HAP-1 (cell line): ENCODE measurements at regions not wholly inside any gene's neighbourhood (a gene's known extent, or its start where the extent isn't known, plus 50 kb on each side); places are given as distances from the start of the nearest gene placed in this dataset.

ENCODE experiments used
- DNase-seq, 2 experiments: peaks; one replicate each; pipeline ENCODE4 v3.0.0-alpha.2; 2016 to 2020; ENCODE audit warnings: low spot score in 2 of 2
- H3K27me3 ChIP-seq: fragments of 250-450 bp; sonication (Bioruptor Pico); 2 replicates; pipeline ENCODE4 v1.5.1; 2020; ENCODE audit warnings: low read depth, mild to moderate bottlenecking, moderate library complexity
- H3K36me3 ChIP-seq: fragments of 250-450 bp; sonication (Bioruptor Pico); replicated peaks from 2 replicates; pipeline ENCODE4 v1.5.1; 2020; ENCODE audit warnings: mild to moderate bottlenecking
- H3K4me1 ChIP-seq: fragments of 250-450 bp; sonication (Bioruptor Pico); 2 replicates; pipeline ENCODE4 v1.5.1; 2020; ENCODE audit warnings: mild to moderate bottlenecking
- H3K4me3 ChIP-seq: fragments of 250-450 bp; sonication (Bioruptor Pico); 2 replicates; pipeline ENCODE4 v1.5.1; 2020; ENCODE audit warnings: mild to moderate bottlenecking, moderate library complexity
- H3K9me3 ChIP-seq: fragments of 250-450 bp; sonication (Bioruptor Pico); 2 replicates; pipeline ENCODE4 v1.5.1; 2020; ENCODE audit warnings: mild to moderate bottlenecking, moderate library complexity
- in situ Hi-C: fragments of 300-500 bp; cut with MboI; formaldehyde crosslinking; loops from 3 replicates; pipeline ENCODE4 v1.14.3; 2020; ENCODE audit warnings: low sequenced_read_pairs, inconsistent platforms, mixed read lengths

DNA sequence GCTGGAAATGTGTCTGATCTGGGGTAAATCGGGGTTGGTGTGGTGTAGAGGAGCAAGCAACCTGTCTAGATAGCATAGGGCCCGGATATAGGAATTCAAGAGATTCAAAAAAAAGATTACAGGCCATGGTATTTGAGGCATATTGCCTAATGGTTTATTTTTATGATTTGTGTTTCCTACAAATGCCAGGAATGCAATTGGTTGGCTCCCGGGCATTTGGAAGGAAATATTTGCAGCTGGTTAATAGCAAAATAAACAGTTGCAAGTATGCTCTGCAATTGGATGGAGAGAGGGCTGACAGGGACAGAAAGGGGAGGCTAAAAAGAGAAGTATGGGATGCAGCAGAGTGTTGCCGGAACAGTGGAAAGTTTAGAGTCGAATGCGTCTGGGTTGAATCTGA, 315.6 kb upstream of the ATP2B1 start:
- Histone ChIP-seq H3K27me3 (no peaks in the 10 kb centered on the region), H3K4me1 (no peaks in the 10 kb centered on the region), H3K4me3 (no peak overlapping the region), H3K36me3 (no peaks in the 10 kb centered on the region), H3K9me3 (no peaks in the 10 kb centered on the region)
- DNase-seq: no peak
- in situ Hi-C loops: no loop called here

GRCh38 chr12:90023207-90023900, 314.7 kb upstream of the ATP2B1 start:
- no peaks in the 10 kb centered on the region for H3K36me3 ChIP-seq
- no peaks in the 10 kb centered on the region; the same call in 1 of the 2 replicates for H3K9me3 ChIP-seq
- DNase-seq: no peak
- H3K27me3 ChIP-seq: no peaks in the 10 kb centered on the region
- H3K4me1 ChIP-seq: no peaks in the 10 kb centered on the region
- H3K4me3 ChIP-seq: no peak overlapping the region
- in situ Hi-C loops: no loop called here

- Histone ChIP-seq H3K4me3 (no peak overlapping the region), H3K27me3 (peaks cover 3% of the 10 kb centered on the region; the same call in 1 of the 2 replicates), H3K9me3 (no peaks in the 10 kb centered on the region; the same call in 1 of the 2 replicates), H3K4me1 (no peaks in the 10 kb centered on the region), H3K36me3 (no peaks in the 10 kb centered on the region)
- in situ Hi-C loops: no loop called here
- DNase-seq: no peak
Observed at GRCh38 chr12:90021795-90022440, 313.3 kb upstream of the ATP2B1 start.

DNA sequence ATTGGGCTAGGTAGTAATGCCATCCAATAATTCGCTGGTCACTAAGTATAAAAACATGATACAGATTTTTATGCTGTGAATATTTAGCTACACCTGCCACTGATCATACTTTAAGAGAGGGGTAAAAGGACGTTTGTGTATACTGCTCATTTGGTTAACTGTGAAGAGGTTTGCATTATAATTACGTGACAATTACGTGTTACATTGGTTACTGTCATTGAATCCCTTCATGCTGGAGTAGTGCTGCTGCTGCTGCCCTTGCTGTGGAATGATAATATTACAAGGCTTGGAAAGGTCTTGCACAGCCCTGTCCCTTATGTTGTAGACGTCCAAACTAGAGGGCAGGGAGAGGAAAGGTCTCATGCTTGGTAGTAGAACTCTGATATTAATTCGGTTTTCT, 312.2 kb upstream of the ATP2B1 start:
- no peak for DNase-seq
- Histone ChIP-seq H3K4me1 (no peaks in the 10 kb centered on the region), H3K36me3 (no peaks in the 10 kb centered on the region), H3K4me3 (no peak overlapping the region), H3K9me3 (no peaks in the 10 kb centered on the region; the same call in 1 of the 2 replicates), H3K27me3 (peaks cover 3% of the 10 kb centered on the region; the same call in 1 of the 2 replicates)
- in situ Hi-C loops: no loop called here

DNA sequence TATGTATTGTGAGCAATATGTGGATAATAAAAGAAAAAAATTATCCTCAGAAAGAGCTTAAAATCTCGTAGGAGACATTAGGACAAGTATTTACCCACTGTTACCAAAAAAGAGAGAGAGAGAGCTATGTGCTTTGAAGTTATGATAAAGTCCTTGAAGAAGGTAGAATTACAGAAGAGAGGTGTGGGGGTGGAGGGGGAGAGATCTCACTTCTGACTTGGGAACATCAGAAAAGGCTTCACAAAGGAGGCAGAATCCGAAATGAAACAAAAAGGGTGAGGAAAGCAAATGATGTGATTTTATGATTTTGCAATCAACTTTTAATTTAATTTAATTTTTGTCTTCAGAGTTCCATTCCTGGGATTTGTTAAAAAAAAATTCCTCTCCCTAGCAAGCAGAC, 311.8 kb upstream of the ATP2B1 start:
- Histone ChIP-seq H3K4me1 (no peaks in the 10 kb centered on the region), H3K36me3 (no peaks in the 10 kb centered on the region), H3K4me3 (no peak overlapping the region), H3K27me3 (peaks cover 3% of the 10 kb centered on the region; the same call in 1 of the 2 replicates), H3K9me3 (no peaks in the 10 kb centered on the region; the same call in 1 of the 2 replicates)
- no peak for DNase-seq
- in situ Hi-C loops: no loop called here

DNA sequence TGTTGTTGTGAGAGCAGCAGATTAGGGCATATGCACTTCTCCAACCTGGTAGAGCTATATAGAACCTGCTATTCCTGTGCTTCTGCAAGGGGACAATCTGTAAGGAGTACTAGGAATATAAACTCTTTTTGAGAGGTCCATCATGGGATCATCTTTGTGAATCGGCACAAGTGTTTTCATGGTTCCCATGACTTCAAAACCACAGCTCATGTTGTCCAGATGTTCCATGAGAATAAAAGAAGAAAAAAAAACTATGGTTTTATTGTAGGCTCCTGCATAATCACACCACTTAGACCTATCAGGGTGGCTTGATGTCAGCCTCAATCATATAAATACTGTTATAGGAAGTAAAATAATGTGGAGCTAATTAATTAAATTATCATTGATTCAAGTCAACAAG, 311.4 kb upstream of the ATP2B1 start:
- no peak for DNase-seq
- H3K36me3 ChIP-seq: no peaks in the 10 kb centered on the region
- peaks cover 3% of the 10 kb centered on the region; the same call in 1 of the 2 replicates for H3K27me3 ChIP-seq
- H3K4me1 ChIP-seq: no peaks in the 10 kb centered on the region
- H3K9me3 ChIP-seq: no peaks in the 10 kb centered on the region; the same call in 1 of the 2 replicates
- in situ Hi-C loops: no loop called here
- H3K4me3 ChIP-seq: no peak overlapping the region

- Histone ChIP-seq H3K27me3 (peaks cover 3% of the 10 kb centered on the region), H3K4me3 (no peak overlapping the region), H3K9me3 (no peaks in the 10 kb centered on the region; the same call in 1 of the 2 replicates), H3K4me1 (no peaks in the 10 kb centered on the region), H3K36me3 (no peaks in the 10 kb centered on the region)
- no peak for DNase-seq
- in situ Hi-C loops: no loop called here
Observed at GRCh38 chr12:90017316-90017715, 308.7 kb upstream of the ATP2B1 start.

DNA sequence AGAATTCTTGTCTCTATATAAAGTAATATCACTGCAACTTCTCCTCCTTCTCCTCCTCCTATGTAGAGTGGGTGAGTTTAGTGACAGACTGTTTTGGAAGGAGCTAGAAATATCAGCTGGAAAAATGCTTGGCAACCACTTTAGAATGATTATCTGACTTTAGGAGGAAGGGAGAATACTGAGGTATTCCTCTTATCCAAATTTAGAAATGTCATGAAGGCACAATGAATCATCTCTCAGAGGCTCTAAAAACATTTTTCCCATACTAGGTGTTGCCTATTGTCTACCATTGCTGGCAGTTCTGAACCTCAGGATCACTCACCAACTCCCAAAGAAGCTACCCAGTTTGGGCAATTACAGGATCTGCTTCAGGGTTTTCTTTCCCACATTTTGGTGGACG, 306.6 kb upstream of the ATP2B1 start:
- Histone ChIP-seq H3K9me3 (no peaks in the 10 kb centered on the region; the same call in 1 of the 2 replicates), H3K4me1 (no peaks in the 10 kb centered on the region), H3K27me3 (peaks cover 3% of the 10 kb centered on the region), H3K4me3 (no peak overlapping the region), H3K36me3 (no peaks in the 10 kb centered on the region)
- DNase-seq: no peak
- in situ Hi-C loops: no loop called here

GRCh38 chr12:90013409-90013808, 304.8 kb upstream of the ATP2B1 start:
- no peak for DNase-seq
- H3K36me3 ChIP-seq: no peaks in the 10 kb centered on the region
- peaks cover 3% of the 10 kb centered on the region for H3K27me3 ChIP-seq
- no peaks in the 10 kb centered on the region for H3K9me3 ChIP-seq
- no peaks in the 10 kb centered on the region for H3K4me1 ChIP-seq
- H3K4me3 ChIP-seq: no peak overlapping the region
- in situ Hi-C loops: no loop called here

GRCh38 chr12:90010089-90010488, 301.5 kb upstream of the ATP2B1 start:
- peaks cover 3% of the 10 kb centered on the region for H3K4me1 ChIP-seq
- no peaks in the 10 kb centered on the region for H3K9me3 ChIP-seq
- peak in 1 of 2 experiments; percentile 24 for DNase-seq
- in situ Hi-C loops: no loop called here
- no peaks in the 10 kb centered on the region for H3K36me3 ChIP-seq
- H3K27me3 ChIP-seq: no peaks in the 10 kb centered on the region; the same call in 1 of the 2 replicates
- no peak overlapping the region for H3K4me3 ChIP-seq

GRCh38 chr12:90008277-90008676, 299.6 kb upstream of the ATP2B1 start:
- Histone ChIP-seq H3K4me3 (no peak overlapping the region), H3K36me3 (no peaks in the 10 kb centered on the region), H3K9me3 (no peaks in the 10 kb centered on the region), H3K4me1 (peaks cover 10% of the 10 kb centered on the region), H3K27me3 (no peaks in the 10 kb centered on the region)
- in situ Hi-C loops: no loop called here
- no peak for DNase-seq

DNA sequence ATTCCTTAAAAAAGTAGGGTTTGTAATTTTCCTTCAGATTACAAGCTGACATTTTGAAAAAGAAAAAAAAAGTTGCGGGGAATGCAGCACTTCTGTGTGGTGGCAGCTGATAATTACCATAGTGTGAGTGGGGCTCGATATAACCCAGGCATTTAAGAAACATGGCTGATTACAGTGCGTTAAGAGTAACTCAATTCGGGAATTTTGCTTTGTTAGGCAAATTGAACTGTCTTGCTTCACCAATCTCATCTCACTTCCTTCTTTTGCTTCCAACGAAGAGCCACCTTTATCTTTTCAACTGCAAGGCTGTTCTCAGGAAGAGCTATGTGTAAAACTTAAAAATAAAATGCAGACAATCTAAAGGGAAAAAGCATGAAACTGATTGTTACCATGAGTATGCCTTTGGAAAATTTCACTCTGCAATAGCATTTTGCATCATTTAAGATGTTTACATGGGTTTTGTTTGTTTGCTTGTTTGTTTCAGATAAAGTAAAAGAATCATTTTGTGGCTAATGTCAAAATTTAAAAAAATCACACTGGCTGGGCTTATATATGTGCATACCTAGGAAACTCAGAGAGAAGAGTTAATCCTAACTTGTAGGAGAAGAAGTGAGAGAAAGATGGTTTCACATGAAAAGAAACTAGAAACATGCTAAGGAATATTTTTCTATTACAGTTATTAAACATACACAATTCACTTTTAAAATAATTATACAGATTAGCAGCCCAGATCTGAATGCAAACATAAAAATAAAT, 295.9 kb upstream of the ATP2B1 start:
- Histone ChIP-seq H3K27me3 (no peaks in the 10 kb centered on the region), H3K4me1 (peaks cover 10% of the 10 kb centered on the region), H3K9me3 (no peaks in the 10 kb centered on the region), H3K4me3 (no peak overlapping the region), H3K36me3 (no peaks in the 10 kb centered on the region)
- no peak for DNase-seq
- in situ Hi-C loops: no loop called here

DNA sequence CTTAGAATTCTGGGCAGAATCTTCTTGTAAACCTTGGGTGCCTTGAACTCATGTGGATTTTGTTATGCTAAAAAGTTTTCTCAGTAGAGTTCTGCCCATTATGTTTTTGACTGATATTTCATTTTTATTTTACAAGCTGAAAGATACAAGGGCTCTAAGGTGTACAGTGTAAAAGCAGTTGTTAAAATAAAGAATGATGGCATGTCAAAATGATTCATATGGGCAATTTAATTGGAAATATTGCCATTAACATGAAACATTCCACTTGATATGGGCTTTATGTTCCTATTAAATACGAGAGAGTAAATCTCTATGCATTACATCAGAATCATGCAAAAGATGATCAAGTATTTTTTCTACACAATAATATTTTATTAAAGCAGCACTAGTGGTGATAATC, 295.1 kb upstream of the ATP2B1 start:
- H3K4me3 ChIP-seq: no peak overlapping the region
- peak in 1 of 2 experiments; percentile 47 for DNase-seq
- H3K36me3 ChIP-seq: no peaks in the 10 kb centered on the region
- H3K4me1 ChIP-seq: peaks cover 10% of the 10 kb centered on the region
- H3K27me3 ChIP-seq: no peaks in the 10 kb centered on the region
- in situ Hi-C loops: no loop called here
- no peaks in the 10 kb centered on the region for H3K9me3 ChIP-seq

DNA sequence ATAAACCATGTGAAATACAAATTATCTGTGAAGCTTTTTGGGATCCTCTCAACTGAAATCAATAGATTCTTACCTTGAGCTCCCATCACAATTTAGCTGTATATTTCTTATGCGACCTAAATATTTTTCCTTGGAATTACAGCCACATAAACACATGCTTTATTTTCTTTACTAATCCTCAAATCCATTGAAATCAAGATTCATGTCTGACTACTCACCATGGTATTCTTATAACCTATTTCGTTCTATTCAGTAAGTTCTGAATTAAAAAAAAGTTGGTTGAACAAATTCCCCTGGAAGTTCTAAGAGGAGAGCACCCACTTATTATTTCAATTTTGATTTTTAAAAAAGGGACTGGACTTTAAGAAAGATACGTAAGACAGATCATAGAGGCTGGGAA, 292.1 kb upstream of the ATP2B1 start:
- no peak for DNase-seq
- H3K27me3 ChIP-seq: no peaks in the 10 kb centered on the region
- H3K4me3 ChIP-seq: no peak overlapping the region
- peaks cover 7% of the 10 kb centered on the region; the same call in 1 of the 2 replicates for H3K4me1 ChIP-seq
- no peaks in the 10 kb centered on the region for H3K9me3 ChIP-seq
- no peaks in the 10 kb centered on the region for H3K36me3 ChIP-seq
- in situ Hi-C loops: no loop called here
